A549 (cell line): ENCODE measurements at regions not wholly inside any gene's neighbourhood (a gene's known extent, or its start where the extent isn't known, plus 50 kb on each side); places are given as distances from the start of the nearest gene placed in this dataset.

ENCODE experiments used
- CEBPB ChIP-seq, 2 experiments: fragments of >200 bp in 1 of 2; sonication (Bioruptor Twin) in 1 of 2; formaldehyde crosslinking in 1 of 2; IDR thresholded peaks; 2 replicates each; pipeline ENCODE4 v1.6.1; 2012 to 2016
- CTCF ChIP-seq: fragments of >200 bp; sonication (Bioruptor Twin); formaldehyde crosslinking; IDR thresholded peaks from 3 replicates; pipeline ENCODE4 v1.5.1; 2016
- HMGXB4 ChIP-seq: fragments of 250-450 bp; sonication (Bioruptor Pico); IDR thresholded peaks from 2 replicates; pipeline ENCODE4 v1.5.0; 2021; ENCODE audit warnings: mild to moderate bottlenecking, moderate library complexity, borderline replicate concordance
- KDM1A ChIP-seq: fragments of 200-600 bp; sonication (generic); IDR thresholded peaks from 2 replicates; pipeline ENCODE4 v1.6.1; 2016; ENCODE audit warnings: low read depth, mild to moderate bottlenecking
- NFE2L2 ChIP-seq: fragments of 150-350 bp; conservative IDR thresholded peaks from 2 replicates; pipeline ENCODE4 v1.6.1; 2014; ENCODE audit warnings: low read length
- PBX3 ChIP-seq: IDR thresholded peaks from 2 replicates; pipeline ENCODE4 v1.6.1; 2012
- POLR2A ChIP-seq: IDR thresholded peaks from 2 replicates; pipeline ENCODE4 v1.6.1; 2012; ENCODE audit warnings: mild to moderate bottlenecking, low read length
- RARB ChIP-seq: fragments of 250-450 bp; sonication (Bioruptor Pico); IDR thresholded peaks from 2 replicates; pipeline ENCODE4 v1.8.0; 2021; ENCODE audit warnings: mild to moderate bottlenecking, moderate library complexity
- RCOR1 ChIP-seq: fragments of 150-350 bp; IDR thresholded peaks from 2 replicates; pipeline ENCODE4 v1.6.1; 2014; ENCODE audit warnings: antibody characterized with exemption, low read length, low read depth
- REST ChIP-seq: fragments of 200-600 bp; sonication (generic); IDR thresholded peaks from 2 replicates; pipeline ENCODE4 v1.6.1; 2016; ENCODE audit warnings: antibody characterized with exemption, mild to moderate bottlenecking, moderate library complexity
- SMC3 ChIP-seq: fragments of >200 bp; sonication (Bioruptor Twin); formaldehyde crosslinking; IDR thresholded peaks from 3 replicates; pipeline ENCODE4 v1.6.1; 2018; ENCODE audit warnings: inconsistent platforms
- USF2 ChIP-seq: fragments of 450-650 bp; IDR thresholded peaks from 2 replicates; pipeline ENCODE4 v1.6.1; 2014; ENCODE audit warnings: antibody characterized with exemption
- ZNF302 ChIP-seq: fragments of 250-450 bp; sonication (Bioruptor Pico); IDR thresholded peaks from 2 replicates; pipeline ENCODE4 v1.9.0; 2021; ENCODE audit warnings: inconsistent platforms, mild to moderate bottlenecking, moderate library complexity

GRCh38 chr18:79598633-79599175, 80.9 kb upstream of the CTDP1 start:
- TF ChIP-seq HMGXB4, result no peak
- TF ChIP-seq RARB, result no peak
- no peak for TF ChIP-seq POLR2A
- no peak for TF ChIP-seq CEBPB (IDR thresholded peaks at IDR 0.05)
- TF ChIP-seq CTCF, result no peak
- no peak for TF ChIP-seq NFE2L2
- TF ChIP-seq REST, result no peak
- no peak for TF ChIP-seq USF2
- no peak for TF ChIP-seq RCOR1
- no peak for TF ChIP-seq PBX3
- no peak for TF ChIP-seq SMC3
- TF ChIP-seq ZNF302 (CRISPR knock-in tag), result no peak
- TF ChIP-seq KDM1A, result no peak
